ENCODE measurements at regions not wholly inside any gene's neighbourhood (a gene's known extent, or its start where the extent isn't known, plus 50 kb on each side); places are given as distances from the start of the nearest gene placed in this dataset.
A peak's percentile ranks its signal among the peaks of the same experiment; 100 is the strongest.
"Not testable (repeated sequence)": the region's sequence is repeated elsewhere in the genome, so short reads cannot be mapped to it uniquely, and the experiment has no call there.

- peak; percentile 18 for DNase-seq (ENCODE audit: low spot score)
Measured at GRCh38 chr14:22296722-22297121, 292.3 kb downstream of the DAD1 start.

DNA sequence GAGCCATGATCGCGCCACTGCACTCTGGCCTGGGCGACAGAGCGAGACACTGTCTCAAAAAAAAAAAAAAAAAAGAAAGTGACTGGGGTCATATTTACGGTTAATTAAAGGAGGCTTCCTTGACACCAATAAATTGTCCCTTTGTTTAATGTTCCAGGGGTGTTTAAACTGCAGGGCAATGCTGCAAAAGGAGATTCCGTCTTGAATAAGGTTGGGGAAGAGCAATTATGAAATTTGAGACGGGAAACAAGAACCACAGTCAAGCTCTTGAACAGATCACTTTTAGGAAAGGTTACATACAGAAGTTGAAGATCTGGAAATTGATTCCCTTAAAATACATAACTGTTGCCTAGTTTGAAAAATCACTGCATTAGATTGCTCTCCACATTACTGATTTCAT is 292.9 kb downstream of the DAD1 start:
- no peak for DNase-seq (ENCODE audit: low spot score)

DNA sequence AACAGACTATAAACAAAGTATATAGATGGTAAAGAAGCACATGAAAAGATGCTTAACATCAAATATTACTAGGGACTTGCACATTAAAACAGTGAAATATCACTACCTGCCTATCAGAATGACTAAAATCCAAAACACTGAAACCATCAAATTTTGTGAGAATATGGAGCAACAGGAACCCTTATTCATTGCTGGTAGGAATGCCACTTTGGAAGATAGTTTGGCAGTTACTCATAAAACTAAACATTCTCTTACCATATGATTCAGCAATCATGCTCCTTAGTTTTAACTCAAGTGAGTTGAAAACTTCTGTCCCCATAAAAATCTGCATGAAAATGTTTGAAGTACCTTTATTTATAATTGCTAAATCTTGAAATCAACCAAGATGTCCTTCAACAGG is 297.6 kb downstream of the DAD1 start:
- no peak for DNase-seq (ENCODE audit: low spot score)

DNA sequence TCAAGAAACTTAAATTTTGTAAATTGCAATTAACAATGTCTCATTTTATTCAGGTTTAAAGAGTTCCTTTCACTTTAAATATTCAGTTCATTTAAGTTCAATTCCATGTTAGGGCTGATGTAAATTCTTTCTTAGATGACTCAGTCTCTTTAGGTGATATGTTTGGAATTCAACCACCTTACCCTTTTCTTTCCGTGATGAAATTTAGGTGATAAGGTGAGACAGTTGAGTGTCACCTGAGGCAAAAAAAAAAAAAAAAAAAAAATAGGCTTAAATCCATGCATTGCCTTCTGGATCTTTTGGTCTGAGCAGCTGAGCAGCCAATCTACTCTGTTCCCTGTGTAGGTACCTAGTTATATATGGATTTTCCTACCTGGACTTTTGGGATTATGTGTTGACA is 299.5 kb downstream of the DAD1 start:
- DNase-seq (ENCODE audit: low spot score) = no peak

DNA sequence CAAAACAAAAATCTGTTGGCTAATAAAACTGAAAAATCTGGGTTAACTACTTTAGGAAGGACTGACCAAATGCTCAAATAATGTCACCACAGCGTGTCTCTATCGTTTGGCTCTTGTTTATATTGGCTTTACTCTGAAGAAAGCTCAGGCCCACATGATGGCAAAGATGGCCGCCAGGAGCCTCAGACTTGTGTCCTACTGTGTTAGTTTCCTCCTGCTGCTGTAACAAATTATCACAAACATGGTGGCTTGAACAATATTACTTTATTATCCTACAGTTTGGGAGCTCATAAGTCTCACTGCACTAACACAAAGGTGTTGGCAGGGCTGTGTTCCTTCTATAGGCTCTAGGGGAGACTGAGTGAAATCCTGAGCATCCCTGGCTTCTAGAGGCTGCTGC is 303.0 kb downstream of the DAD1 start:
- DNase-seq (ENCODE audit: low spot score) = no peak

- DNase-seq (ENCODE audit: low spot score) = no peak
Measured at GRCh38 chr14:22282949-22283348, 306.1 kb downstream of the DAD1 start.

GRCh38 chr14:22282417-22282816 is 306.6 kb downstream of the DAD1 start:
- DNase-seq (ENCODE audit: low spot score) = no peak

GRCh38 chr14:22281447-22281874 is 307.6 kb downstream of the DAD1 start:
- not testable (repeated sequence) for DNase-seq (ENCODE audit: low spot score)

DNA sequence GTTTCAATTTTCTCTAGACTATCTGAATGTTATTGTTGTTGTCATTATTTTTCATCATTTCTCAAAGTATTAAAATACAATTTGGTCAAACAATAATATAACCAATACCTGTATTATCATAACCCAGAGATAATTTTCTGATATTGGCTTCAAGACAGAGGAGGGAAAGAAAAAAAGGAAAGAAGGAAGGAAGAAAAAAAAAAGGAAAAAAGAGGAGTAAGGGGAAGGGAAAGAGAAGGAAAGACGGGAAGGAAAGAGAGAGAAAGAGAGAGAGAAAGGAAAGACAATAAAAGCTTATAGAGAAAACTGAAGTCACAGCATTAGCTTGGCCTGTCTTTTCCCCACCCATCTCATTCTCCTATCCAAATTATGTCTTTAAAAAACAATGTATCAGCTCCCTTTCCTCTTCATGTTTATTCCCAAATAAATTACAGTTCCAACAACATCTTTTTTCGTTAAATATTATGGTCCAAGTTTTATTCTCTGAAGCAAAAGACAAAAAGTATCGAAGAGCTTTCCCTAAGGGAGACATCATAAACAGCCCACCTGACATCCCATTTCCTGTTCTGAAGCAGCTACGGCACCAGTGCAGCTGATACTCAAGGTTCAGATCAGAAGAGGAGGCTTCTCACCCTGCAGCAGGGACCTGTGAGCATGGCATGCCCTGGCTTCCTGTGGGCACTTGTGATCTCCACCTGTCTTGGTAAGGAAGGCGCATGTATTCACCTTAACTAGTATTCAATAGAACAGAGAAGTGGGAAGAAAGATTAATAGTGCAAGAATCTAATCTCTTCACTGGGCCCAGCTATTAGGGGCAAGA is 308.3 kb downstream of the DAD1 start:
- no peak for DNase-seq (ENCODE audit: low spot score)

DNA sequence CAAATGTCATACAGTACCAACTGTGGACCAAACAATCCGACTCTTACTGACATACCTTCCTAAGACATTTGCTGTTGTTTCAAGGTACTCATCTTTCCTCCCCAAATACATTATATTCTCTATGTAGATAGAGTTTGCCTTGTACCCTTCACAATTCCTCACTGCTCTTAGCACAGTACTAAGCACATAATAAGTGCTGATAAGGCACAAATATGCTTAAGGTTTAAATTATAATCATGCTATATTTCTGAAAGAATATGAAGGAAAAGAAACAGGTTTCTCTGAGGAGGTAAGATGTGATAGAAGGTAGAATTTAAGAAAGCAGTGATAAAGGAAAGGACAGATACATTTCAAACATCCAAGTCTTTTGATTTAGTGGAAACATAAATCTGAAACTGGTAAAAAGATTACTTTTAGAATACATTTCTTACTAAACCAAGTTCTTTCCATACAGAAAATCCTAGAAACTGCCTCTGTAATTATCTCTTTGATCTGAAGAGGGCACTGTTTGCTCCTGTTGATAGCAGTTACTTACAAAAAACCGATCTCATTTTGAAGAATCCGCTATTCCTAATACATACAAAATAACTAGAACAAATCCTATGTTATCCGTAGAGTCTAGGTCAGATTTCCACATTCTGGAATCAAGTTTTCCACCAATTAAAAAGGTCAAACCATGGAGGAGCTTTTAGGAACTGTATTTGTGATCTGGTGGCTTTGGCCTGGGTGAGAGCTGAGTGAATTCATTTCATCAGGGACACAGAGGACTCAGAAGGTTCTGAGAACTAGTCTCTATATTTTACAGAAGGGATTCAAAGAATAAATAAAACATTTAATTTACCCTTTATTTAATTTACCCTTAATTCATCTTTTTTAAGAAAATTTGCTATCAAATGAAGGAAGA is 311.9 kb downstream of the DAD1 start:
- DNase-seq (ENCODE audit: low spot score) = peak; percentile 20

- no peak for DNase-seq (ENCODE audit: low spot score)
Measured at GRCh38 chr14:22271838-22272799, 316.9 kb downstream of the DAD1 start.

DNA sequence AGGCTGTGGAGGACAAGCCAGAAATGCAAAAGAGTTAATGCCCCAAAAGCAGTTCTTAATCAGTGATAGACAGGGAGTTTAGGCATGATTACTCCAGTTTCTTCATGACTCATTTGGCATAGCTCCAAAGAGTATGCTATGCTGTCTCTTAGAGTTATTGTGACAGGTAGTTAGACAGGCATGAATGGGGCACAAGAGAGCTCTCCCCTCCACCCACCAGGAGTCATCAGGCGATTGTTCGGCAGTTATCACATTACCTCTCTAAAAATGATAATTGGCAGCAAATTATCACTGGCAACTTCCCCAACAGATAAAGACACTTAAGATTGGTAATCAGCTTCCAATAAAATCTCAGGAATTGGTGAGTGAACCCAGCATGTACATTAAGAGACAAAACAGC is 320.1 kb downstream of the DAD1 start:
- DNase-seq (ENCODE audit: low spot score) = no peak

GRCh38 chr14:22266683-22267082 is 322.3 kb downstream of the DAD1 start:
- no peak for DNase-seq (ENCODE audit: low spot score)

DNA sequence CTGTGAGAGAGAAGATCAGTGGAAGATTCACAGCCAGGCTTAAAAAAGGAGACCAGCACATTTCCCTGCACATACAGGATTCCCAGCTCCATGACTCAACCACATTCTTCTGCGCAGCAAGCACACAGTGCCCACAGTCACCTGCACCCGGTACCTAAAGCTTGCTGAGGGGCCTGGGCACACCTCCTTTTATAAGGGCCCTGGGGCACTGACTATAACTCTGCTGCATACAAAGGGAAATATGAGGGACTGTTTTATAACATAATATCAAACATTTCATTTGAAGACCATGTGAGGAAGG is 322.9 kb downstream of the DAD1 start:
- no peak for DNase-seq (ENCODE audit: low spot score)

DNA sequence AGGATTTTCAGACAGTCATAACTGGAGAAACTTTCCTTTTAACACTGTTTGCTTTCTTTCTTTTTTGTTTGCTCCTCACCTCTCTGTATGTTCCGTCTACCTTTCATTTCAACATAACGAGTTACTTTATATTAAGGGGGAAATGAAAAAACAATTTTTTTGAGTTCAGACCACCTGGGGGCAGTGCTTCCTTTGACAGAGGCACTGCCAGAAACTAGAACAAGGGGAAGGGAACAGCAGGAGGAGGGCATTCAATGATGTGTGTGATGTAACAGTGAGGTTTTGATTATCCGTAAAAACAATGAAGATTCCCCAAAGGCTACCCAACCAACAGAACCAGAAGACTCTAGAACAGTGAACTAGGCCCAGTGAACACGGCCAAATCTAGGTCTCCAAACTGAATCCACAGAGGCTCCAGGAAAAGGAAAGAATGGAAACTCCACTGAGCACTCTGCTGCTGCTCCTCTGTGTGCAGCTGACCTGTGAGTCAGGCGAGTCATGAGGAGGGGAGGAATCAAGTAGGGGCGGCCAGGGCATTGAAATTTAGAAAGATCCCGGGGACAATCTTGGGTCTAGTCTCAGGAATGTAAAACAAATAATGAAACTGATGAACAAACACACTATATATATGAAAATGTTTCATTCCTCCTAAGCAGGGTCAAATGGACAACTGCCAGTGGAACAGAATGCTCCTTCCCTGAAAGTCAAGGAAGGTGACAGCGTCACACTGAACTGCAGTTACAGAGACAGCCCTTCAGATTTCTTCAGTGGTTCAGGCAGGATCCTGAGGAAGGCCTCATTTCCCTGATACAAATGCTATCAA is 323.5 kb downstream of the DAD1 start:
- DNase-seq (ENCODE audit: low spot score) = no peak

DNA sequence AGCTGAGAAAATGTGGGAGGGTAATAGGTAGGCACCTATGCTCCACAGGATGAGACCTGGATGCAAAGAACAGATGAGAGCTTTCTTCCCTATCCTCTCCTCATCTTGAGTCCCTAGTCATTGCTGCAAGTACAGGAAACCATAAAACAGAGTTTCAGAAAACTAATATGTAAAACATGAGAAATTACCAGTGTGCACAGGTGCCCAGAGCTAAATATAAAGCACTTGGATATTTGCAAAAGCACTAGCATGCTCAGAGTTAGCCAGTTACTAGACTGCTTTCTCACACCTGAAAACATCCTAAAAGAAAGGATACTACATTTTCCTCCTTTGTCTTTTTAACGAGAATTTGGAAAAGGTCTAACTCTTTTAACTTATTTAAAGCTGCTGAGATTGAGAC is 324.3 kb downstream of the DAD1 start:
- no peak for DNase-seq (ENCODE audit: low spot score)

DNA sequence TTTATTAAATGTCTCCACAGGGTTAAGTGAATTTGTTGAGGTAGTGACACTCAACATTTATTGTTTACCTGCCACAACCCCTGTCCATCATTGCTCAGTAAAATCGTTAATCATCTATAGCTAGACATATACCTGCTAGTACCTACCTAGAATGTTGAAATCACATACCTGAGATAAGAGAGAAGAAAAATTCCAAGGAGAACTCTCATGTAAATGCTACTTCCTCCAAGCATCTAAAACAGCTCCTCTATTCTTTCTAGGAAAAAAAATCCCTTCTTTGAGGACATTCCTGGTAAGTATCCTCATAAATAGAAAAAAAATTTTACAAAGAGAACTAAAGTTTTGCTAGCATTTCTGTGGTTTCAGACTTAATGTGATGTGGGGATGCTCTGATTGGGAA is 325.1 kb downstream of the DAD1 start:
- DNase-seq (ENCODE audit: low spot score) = no peak

GRCh38 chr14:22262881-22263280 is 326.1 kb downstream of the DAD1 start:
- no peak for DNase-seq (ENCODE audit: low spot score)

GRCh38 chr14:22255017-22255950 is 333.7 kb downstream of the DAD1 start:
- no peak for DNase-seq (ENCODE audit: low spot score)

DNA sequence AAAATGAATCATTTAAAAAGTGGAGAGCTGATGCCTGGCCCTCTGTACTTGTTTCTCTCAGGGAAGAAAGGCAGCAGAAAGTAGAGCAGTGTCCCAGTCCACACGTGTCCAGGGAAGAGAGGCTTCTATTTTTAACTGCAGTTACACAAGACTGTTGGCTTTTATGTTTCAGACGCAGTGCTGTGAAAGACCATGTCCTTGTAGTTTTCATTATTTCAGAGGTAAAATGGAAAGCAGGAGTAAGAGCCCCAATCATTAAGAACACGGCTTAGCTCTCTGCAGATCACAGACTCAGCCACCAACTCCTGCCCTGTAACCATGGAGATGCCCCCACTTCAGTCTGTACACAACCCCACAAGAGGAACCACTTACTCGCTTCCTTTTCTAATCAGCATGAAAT is 336.3 kb downstream of the DAD1 start:
- DNase-seq (ENCODE audit: low spot score) = no peak

Data from AG20443 (cell line).